ENCODE measurements at regions not wholly inside any gene's neighbourhood (a gene's known extent, or its start where the extent isn't known, plus 50 kb on each side); places are given as distances from the start of the nearest gene placed in this dataset.

GRCh38 chr4:188688956-188689355 lies 549.7 kb downstream of the TRIML1 start:
- POLR2A ChIA-PET = no interaction called here
- DNase-seq (ENCODE audit: low read depth, low spot score) (no peak), ATAC-seq (no peak)
- H3K36me3 ChIP-seq (ENCODE audit: control insufficient read depth in 1 of 2, insufficient read depth in 2 of 2, low read length in 2 of 2) = no peaks in the 10 kb centered on the region
- BruUV-seq (replicated peaks) = no TSS peak
- H3K27me3 ChIP-seq (ENCODE audit: insufficient read depth, low read length) = no peaks in the 10 kb centered on the region
- intact Hi-C loops (cut with micrococcal nuclease) = no loop called here
- no peak overlapping the region for H2AFZ ChIP-seq (ENCODE audit: low read depth, low read length, poor library complexity, severe bottlenecking)
- no peaks in the 10 kb centered on the region for H3K79me2 ChIP-seq (ENCODE audit: insufficient read depth, low read length)
- H3K9me2 ChIP-seq (ENCODE audit: insufficient read depth) = no peaks in the 10 kb centered on the region
- CTCF ChIA-PET = no interaction called here
- no peak overlapping the region for H3K9ac ChIP-seq (ENCODE audit: low read length)
- RAD21 ChIA-PET (ENCODE audit: low non-redundant PET in 1 of 2, low total read pairs in 2 of 2, uncharacterized antibody in 2 of 2, unreplicated experiment in 2 of 2) = no interaction called here
- H3K4me3 ChIP-seq (replicated peaks in 1 of 2; ENCODE audit: low read depth in 1 of 2, low read length in 2 of 2) = no peak overlapping the region
- TF ChIP-seq ELF1 (IDR thresholded peaks at IDR 0.05; ENCODE audit: borderline replicate concordance, low read depth) = no peak
- TF ChIP-seq RAD21 (IDR thresholded peaks at IDR 0.05; ENCODE audit: low read depth) = no peak
- no peak for TF ChIP-seq EZH2 (IDR thresholded peaks at IDR 0.05)
- no peak for TF ChIP-seq POLR2A (IDR thresholded peaks at IDR 0.05; ENCODE audit: borderline replicate concordance, extremely low read depth, insufficient read depth, insufficient read length)
- no peak for TF ChIP-seq CBX3 (IDR thresholded peaks at IDR 0.05; ENCODE audit: low read depth)
- TF ChIP-seq REST (IDR thresholded peaks at IDR 0.05; ENCODE audit: low read depth) = no peak
- TF ChIP-seq JUND (IDR thresholded peaks at IDR 0.05) = no peak
- no peak for TF ChIP-seq EGR1 (IDR thresholded peaks at IDR 0.05; ENCODE audit: low read depth)
- TF ChIP-seq CTCF (IDR thresholded peaks at IDR 0.05 in 2 of 3, conservative IDR thresholded peaks at IDR 0.05 in 1 of 3; ENCODE audit: borderline replicate concordance in 1 of 3, insufficient read depth in 1 of 3, low read depth in 2 of 3, low read length in 2 of 3) = no peak
- TF ChIP-seq ZFX (IDR thresholded peaks at IDR 0.05) = no peak
- no peak for TF ChIP-seq ZNF274 (IDR thresholded peaks at IDR 0.05; ENCODE audit: low read depth, low read length)
- TF ChIP-seq MAX (IDR thresholded peaks at IDR 0.05) = no peak
- no peak for TF ChIP-seq SP1 (IDR thresholded peaks at IDR 0.05; ENCODE audit: low read depth)
- no peak for TF ChIP-seq SRF (IDR thresholded peaks at IDR 0.05; ENCODE audit: low read depth)
- no peak overlapping the region for H3K27ac ChIP-seq (ENCODE audit: low read depth, low read length)
- no peaks in the 10 kb centered on the region for H4K20me1 ChIP-seq (ENCODE audit: insufficient read depth)
- H3K4me1 ChIP-seq (ENCODE audit: control insufficient read depth in 1 of 2, insufficient read depth in 2 of 2, low read length in 2 of 2) = no peaks in the 10 kb centered on the region
- H3K9me3 ChIP-seq (ENCODE audit: control insufficient read depth in 1 of 2, insufficient read depth in 1 of 2, low read depth in 1 of 2, low read length in 2 of 2) = no peaks in the 10 kb centered on the region
- no peak overlapping the region for H3K4me2 ChIP-seq (ENCODE audit: low read length)
